Left ventricle myocardium inferior (tissue), 1 donor: ENCODE measurements at regions not wholly inside any gene's neighbourhood (a gene's known extent, or its start where the extent isn't known, plus 50 kb on each side); places are given as distances from the start of the nearest gene placed in this dataset.

Experiments used
- DNase-seq: peaks from one replicate; pipeline ENCODE4 v3.0.0-alpha.2; 2020
- H3K27ac ChIP-seq: fragments of 200-600 bp; replicated peaks from 2 replicates; pipeline ENCODE4 v1.8.0; 2021
- H3K27me3 ChIP-seq: fragments of 200-600 bp; 2 replicates; pipeline ENCODE4 v1.8.0; 2021; ENCODE audit warnings: low read depth
- H3K36me3 ChIP-seq: fragments of 200-600 bp; 2 replicates; pipeline ENCODE4 v1.8.0; 2021
- H3K4me1 ChIP-seq: fragments of 200-600 bp; 2 replicates; pipeline ENCODE4 v1.8.0; 2021
- H3K4me3 ChIP-seq: fragments of 200-600 bp; 2 replicates; pipeline ENCODE4 v1.8.0; 2021; ENCODE audit warnings: mild to moderate bottlenecking, moderate library complexity
- H3K9me3 ChIP-seq: fragments of 200-600 bp; replicated peaks from 2 replicates; pipeline ENCODE4 v1.8.0; 2021
- intact Hi-C: fragments of 100-400 bp; cut with micrococcal nuclease; formaldehyde crosslinking; loops from one replicate; pipeline ENCODE4 v1.11.0; 2022
- TF ChIP-seq, protein P1 (sequence below): fragments of 200-600 bp; IDR thresholded peaks from 2 replicates; pipeline ENCODE4 v1.8.0; 2021; ENCODE audit warnings: antibody characterized with exemption, mild to moderate bottlenecking, borderline replicate concordance
- donor health status: DM: no; HTN: yes; CAD: no; lungs with severe emphysema.

GRCh38 chr11:80724366-80724765 is 1283.5 kb upstream of the TENM4 start:
- H3K27ac ChIP-seq, result no peak overlapping the region
- H3K36me3 ChIP-seq, result no peaks in the 10 kb centered on the region
- H3K27me3 ChIP-seq, result no peaks in the 10 kb centered on the region
- H3K4me3 ChIP-seq, result no peak overlapping the region
- H3K4me1 ChIP-seq, result no peaks in the 10 kb centered on the region
- no peak for DNase-seq
- TF ChIP-seq, protein P1, sequence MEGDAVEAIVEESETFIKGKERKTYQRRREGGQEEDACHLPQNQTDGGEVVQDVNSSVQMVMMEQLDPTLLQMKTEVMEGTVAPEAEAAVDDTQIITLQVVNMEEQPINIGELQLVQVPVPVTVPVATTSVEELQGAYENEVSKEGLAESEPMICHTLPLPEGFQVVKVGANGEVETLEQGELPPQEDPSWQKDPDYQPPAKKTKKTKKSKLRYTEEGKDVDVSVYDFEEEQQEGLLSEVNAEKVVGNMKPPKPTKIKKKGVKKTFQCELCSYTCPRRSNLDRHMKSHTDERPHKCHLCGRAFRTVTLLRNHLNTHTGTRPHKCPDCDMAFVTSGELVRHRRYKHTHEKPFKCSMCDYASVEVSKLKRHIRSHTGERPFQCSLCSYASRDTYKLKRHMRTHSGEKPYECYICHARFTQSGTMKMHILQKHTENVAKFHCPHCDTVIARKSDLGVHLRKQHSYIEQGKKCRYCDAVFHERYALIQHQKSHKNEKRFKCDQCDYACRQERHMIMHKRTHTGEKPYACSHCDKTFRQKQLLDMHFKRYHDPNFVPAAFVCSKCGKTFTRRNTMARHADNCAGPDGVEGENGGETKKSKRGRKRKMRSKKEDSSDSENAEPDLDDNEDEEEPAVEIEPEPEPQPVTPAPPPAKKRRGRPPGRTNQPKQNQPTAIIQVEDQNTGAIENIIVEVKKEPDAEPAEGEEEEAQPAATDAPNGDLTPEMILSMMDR, result no peak
- H3K9me3 ChIP-seq, result no peaks in the 10 kb centered on the region
- intact Hi-C loops, result no loop called here

GRCh38 chr11:80722629-80723028 is 1281.8 kb upstream of the TENM4 start:
- Histone ChIP-seq H3K4me1 (no peaks in the 10 kb centered on the region), H3K4me3 (no peak overlapping the region), H3K27ac (no peak overlapping the region), H3K9me3 (no peaks in the 10 kb centered on the region), H3K27me3 (no peaks in the 10 kb centered on the region), H3K36me3 (no peaks in the 10 kb centered on the region)
- TF ChIP-seq, protein P1, result no peak
- DNase-seq, result no peak
- intact Hi-C loops, result no loop called here

DNA sequence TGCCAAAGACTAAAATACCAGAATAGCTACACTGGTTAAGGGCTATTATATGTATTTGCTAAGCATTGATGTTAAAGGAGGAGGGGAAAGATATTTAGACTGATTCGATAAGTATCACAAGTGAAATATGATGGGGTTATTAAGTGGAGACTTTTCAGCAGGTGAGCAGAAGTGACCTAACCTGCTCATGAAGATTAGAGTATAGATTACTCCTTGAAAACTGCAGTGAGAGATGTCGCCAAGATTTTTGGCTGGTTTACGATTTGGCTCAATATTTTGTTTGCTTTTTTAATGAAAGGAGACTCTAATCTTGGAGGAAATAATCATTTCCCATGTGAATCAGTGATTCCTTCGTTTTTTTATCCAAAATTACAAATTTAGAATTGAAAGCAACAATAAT is 1279.5 kb upstream of the TENM4 start:
- TF ChIP-seq, protein P1, result no peak
- H3K27ac ChIP-seq, result no peak overlapping the region
- no peak for DNase-seq
- H3K4me3 ChIP-seq, result no peak overlapping the region
- H3K36me3 ChIP-seq, result no peaks in the 10 kb centered on the region
- H3K27me3 ChIP-seq, result no peaks in the 10 kb centered on the region
- H3K4me1 ChIP-seq, result no peaks in the 10 kb centered on the region
- intact Hi-C loops, result no loop called here
- no peaks in the 10 kb centered on the region for H3K9me3 ChIP-seq

DNA sequence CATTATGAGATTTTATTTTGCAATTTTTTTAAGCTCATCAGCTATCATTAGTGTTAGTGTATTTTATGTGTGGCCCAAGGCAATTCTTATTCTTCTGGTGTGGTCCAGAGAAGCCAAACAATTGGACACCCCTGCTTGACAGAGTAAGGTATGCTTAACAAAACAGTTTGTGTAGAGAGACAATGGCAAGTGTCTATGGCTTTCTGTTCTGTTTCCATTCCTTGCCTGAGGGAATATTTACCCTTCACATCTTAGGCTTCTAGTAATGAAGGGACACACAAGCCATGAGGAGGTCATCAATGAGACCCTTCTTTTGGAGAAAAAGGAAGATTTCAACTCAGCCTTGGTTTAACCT is 1278.4 kb upstream of the TENM4 start:
- no peaks in the 10 kb centered on the region for H3K27me3 ChIP-seq
- peaks cover 4% of the 10 kb centered on the region for H3K9me3 ChIP-seq
- intact Hi-C loops, result no loop called here
- H3K36me3 ChIP-seq, result no peaks in the 10 kb centered on the region
- H3K4me3 ChIP-seq, result no peak overlapping the region
- no peaks in the 10 kb centered on the region for H3K4me1 ChIP-seq
- TF ChIP-seq, protein P1, result no peak
- no peak for DNase-seq
- no peak overlapping the region for H3K27ac ChIP-seq

DNA sequence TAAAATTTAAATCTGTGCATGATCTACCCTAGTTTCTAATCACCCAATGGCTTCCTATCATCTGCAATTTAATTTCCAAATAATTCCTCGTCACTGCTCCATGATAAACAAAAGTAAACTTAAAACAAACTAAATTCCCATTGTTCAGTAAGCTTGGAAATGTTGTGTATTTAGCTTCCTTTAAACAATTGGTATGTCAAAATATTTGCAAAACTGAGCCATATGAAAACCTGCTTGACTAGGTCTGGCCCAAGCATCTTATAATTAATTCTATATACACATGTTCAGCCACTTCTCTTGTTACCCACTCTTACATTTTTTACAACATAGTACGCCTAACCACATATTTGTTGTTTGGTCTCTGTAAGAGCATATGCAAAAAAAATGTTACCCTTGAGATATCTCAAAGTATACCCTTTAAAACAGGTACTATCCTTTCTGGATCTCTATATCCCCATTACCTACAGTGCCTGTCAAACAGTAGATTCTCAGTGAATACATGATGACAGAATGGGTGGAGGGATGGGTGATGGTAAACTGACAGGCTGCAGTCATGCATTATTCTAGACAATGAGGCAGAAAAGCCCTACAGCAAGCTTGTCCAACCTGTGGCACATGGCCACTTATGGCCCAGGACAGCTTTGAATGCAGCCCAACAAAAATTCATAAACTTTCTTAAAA is 1277.9 kb upstream of the TENM4 start:
- H3K27me3 ChIP-seq, result no peaks in the 10 kb centered on the region
- H3K27ac ChIP-seq, result no peak overlapping the region
- TF ChIP-seq, protein P1, result no peak
- intact Hi-C loops, result no loop called here
- no peaks in the 10 kb centered on the region for H3K4me1 ChIP-seq
- H3K9me3 ChIP-seq, result peaks cover 4% of the 10 kb centered on the region
- H3K36me3 ChIP-seq, result no peaks in the 10 kb centered on the region
- DNase-seq, result no peak
- no peak overlapping the region for H3K4me3 ChIP-seq
